Thyroid gland (tissue), 4 donors: ENCODE measurements at regions not wholly inside any gene's neighbourhood (a gene's known extent, or its start where the extent isn't known, plus 50 kb on each side); places are given as distances from the start of the nearest gene placed in this dataset.

Source experiments
- POLR2A ChIP-seq, 2 donors: fragments of 450-650 bp; IDR thresholded peaks; one replicate each; pipeline ENCODE4 v1.6.1; 2017; ENCODE audit warnings: antibody characterized with exemption in 2 of 2, mild to moderate bottlenecking in 2 of 2, moderate library complexity in 1 of 2
- TF ChIP-seq, protein P1 (sequence below), 6 experiments: fragments of 200-600 bp in 3 of 6; fragments of 450-650 bp in 3 of 6; sonication (generic) in 3 of 6; IDR thresholded peaks; one replicate each; pipeline ENCODE4 v1.5.1; 2016 to 2019; ENCODE audit warnings: antibody characterized with exemption in 6 of 6, mild to moderate bottlenecking in 2 of 6, inconsistent platforms in 1 of 6, moderate library complexity in 1 of 6

DNA sequence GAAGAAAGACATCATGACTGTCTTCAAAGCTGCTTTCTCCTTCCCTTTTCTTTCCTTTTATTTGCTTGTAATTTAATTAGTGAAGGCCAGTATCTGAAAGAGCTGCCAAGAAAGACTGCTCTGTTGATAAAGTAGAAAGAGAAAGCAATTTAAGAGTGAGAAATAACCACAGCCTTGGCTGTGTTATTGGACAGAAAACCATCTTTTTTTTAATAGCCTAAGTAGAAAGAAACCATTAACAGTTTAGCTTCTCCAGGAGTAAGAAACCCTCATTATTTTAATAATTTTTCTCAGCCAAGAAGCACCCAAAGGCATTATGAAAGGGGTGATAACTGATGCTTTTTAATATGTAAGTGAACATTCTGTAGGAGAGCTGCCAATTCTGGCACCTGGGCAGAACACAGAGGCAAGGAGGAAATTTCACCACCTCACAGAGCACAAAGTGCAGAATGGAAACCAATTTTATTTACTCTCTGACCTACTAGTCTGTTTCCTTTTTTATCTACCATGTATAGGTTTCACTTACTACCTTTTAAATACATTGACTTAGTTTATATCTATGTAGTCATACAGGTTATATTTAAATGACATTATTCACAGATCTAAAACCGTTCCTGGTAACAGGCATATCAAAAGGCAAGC is 703.2 kb downstream of the MRPL39 start:
- TF ChIP-seq, protein P1, sequence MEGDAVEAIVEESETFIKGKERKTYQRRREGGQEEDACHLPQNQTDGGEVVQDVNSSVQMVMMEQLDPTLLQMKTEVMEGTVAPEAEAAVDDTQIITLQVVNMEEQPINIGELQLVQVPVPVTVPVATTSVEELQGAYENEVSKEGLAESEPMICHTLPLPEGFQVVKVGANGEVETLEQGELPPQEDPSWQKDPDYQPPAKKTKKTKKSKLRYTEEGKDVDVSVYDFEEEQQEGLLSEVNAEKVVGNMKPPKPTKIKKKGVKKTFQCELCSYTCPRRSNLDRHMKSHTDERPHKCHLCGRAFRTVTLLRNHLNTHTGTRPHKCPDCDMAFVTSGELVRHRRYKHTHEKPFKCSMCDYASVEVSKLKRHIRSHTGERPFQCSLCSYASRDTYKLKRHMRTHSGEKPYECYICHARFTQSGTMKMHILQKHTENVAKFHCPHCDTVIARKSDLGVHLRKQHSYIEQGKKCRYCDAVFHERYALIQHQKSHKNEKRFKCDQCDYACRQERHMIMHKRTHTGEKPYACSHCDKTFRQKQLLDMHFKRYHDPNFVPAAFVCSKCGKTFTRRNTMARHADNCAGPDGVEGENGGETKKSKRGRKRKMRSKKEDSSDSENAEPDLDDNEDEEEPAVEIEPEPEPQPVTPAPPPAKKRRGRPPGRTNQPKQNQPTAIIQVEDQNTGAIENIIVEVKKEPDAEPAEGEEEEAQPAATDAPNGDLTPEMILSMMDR (IDR thresholded peaks at IDR 0.05), result no peak
- no peak for TF ChIP-seq POLR2A (IDR thresholded peaks at IDR 0.05)
